NB4 (cell line): ENCODE measurements at regions not wholly inside any gene's neighbourhood (a gene's known extent, or its start where the extent isn't known, plus 50 kb on each side); places are given as distances from the start of the nearest gene placed in this dataset.
A peak's percentile ranks its signal among the peaks of the same experiment; 100 is the strongest.
"Not testable (repeated sequence)": the region's sequence is repeated elsewhere in the genome, so short reads cannot be mapped to it uniquely, and the experiment has no call there.

Source experiments
- DNase-seq: peaks from one replicate; pipeline ENCODE4 v3.0.0; 2010; ENCODE audit warnings: low read depth
- H3K4me3 ChIP-seq: one replicate; pipeline ENCODE4 v1.5.1; 2011; ENCODE audit warnings: mild to moderate bottlenecking, low read depth, low read length, moderate library complexity
- CTCF ChIP-seq: IDR thresholded peaks from one replicate; pipeline ENCODE4 v1.5.1; 2012; ENCODE audit warnings: low read depth, low read length
- MAX ChIP-seq: IDR thresholded peaks from 2 replicates; pipeline ENCODE4 v1.6.1; 2011; ENCODE audit warnings: low read depth, low read length
- MYC ChIP-seq: IDR thresholded peaks from 2 replicates; pipeline ENCODE4 v1.6.1; 2011; ENCODE audit warnings: low read depth, low read length
- POLR2A ChIP-seq: IDR thresholded peaks from 2 replicates; pipeline ENCODE4 v1.6.1; 2011; ENCODE audit warnings: mild to moderate bottlenecking; ENCODE audit not compliant: insufficient read length; ENCODE audit errors: extremely low read depth

GRCh38 chr7:93717217-93717900 is 142.8 kb upstream of the CALCR start:
- H3K4me3 ChIP-seq: no peak overlapping the region
- DNase-seq: no peak
- TF ChIP-seq MAX: no peak
- TF ChIP-seq POLR2A: no peak
- TF ChIP-seq CTCF: no peak
- TF ChIP-seq MYC: no peak

GRCh38 chr7:93715234-93715633 is 140.7 kb upstream of the CALCR start:
- TF ChIP-seq POLR2A: no peak
- TF ChIP-seq CTCF: peak; percentile 74
- no peak for TF ChIP-seq MAX
- no peak for TF ChIP-seq MYC
- H3K4me3 ChIP-seq: no peak overlapping the region
- peak; percentile 65 for DNase-seq

GRCh38 chr7:93711926-93712325 is 137.4 kb upstream of the CALCR start:
- no peak for DNase-seq
- no peak overlapping the region for H3K4me3 ChIP-seq
- TF ChIP-seq MYC: no peak
- TF ChIP-seq POLR2A: no peak
- no peak for TF ChIP-seq CTCF
- TF ChIP-seq MAX: no peak

GRCh38 chr7:93708255-93708654 is 133.7 kb upstream of the CALCR start:
- not testable (repeated sequence) for DNase-seq, H3K4me3 ChIP-seq

GRCh38 chr7:93707249-93707648 is 132.7 kb upstream of the CALCR start:
- no peak for TF ChIP-seq MAX
- no peak for TF ChIP-seq CTCF
- no peak for TF ChIP-seq MYC
- no peak for TF ChIP-seq POLR2A
- H3K4me3 ChIP-seq: no peak overlapping the region
- no peak for DNase-seq

- DNase-seq, H3K4me3 ChIP-seq: not testable (repeated sequence)
Observed at GRCh38 chr7:93706162-93706561, 131.6 kb upstream of the CALCR start.

GRCh38 chr7:93704217-93704616 is 129.7 kb upstream of the CALCR start:
- no peak overlapping the region for H3K4me3 ChIP-seq
- TF ChIP-seq MAX (no peak), CTCF (no peak), MYC (no peak), POLR2A (no peak)
- DNase-seq: no peak
